SK-N-SH treated with all-trans-retinoic acid at 6 μM for 48 hours (cell line): ENCODE measurements at regions not wholly inside any gene's neighbourhood (a gene's known extent, or its start where the extent isn't known, plus 50 kb on each side); places are given as distances from the start of the nearest gene placed in this dataset.

Source experiments
- ARNTL ChIP-seq: fragments of 450-650 bp; formaldehyde crosslinking; IDR thresholded peaks from 2 replicates; pipeline ENCODE4 v1.5.0; 2020; ENCODE audit warnings: low read depth, mild to moderate bottlenecking, moderate library complexity, borderline replicate concordance
- ZFP3 ChIP-seq: fragments of 250-450 bp; sonication (Bioruptor Pico); IDR thresholded peaks from 2 replicates; pipeline ENCODE4 v1.5.0; 2020; ENCODE audit warnings: mild to moderate bottlenecking, moderate library complexity

- TF ChIP-seq ZFP3 (CRISPR knock-in tag) (no peak), ARNTL (no peak)
Measured at GRCh38 chrX:38992441-38993096, 191.3 kb downstream of the MID1IP1 start.
